ENCODE measurements at regions not wholly inside any gene's neighbourhood (a gene's known extent, or its start where the extent isn't known, plus 50 kb on each side); places are given as distances from the start of the nearest gene placed in this dataset.

DNA sequence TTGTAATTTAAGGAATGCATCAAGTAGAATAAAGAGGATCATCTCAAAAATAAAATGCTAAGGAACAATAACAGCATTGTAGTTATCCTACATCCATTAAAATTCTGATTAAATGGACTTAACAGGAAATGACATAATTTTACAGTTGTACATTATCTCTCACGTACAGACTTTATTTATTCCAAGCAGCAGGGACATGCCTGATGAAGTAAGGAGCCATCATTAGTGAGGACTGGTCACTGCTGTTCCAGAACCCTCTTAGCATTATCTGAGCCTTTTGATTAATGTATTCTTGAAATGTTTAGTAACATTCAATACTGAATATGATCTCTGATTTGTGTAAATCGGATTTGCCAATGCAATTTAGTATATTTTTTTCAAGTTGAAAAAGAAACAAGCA lies 516.1 kb downstream of the DACH1 start:
- TF ChIP-seq, protein P1, sequence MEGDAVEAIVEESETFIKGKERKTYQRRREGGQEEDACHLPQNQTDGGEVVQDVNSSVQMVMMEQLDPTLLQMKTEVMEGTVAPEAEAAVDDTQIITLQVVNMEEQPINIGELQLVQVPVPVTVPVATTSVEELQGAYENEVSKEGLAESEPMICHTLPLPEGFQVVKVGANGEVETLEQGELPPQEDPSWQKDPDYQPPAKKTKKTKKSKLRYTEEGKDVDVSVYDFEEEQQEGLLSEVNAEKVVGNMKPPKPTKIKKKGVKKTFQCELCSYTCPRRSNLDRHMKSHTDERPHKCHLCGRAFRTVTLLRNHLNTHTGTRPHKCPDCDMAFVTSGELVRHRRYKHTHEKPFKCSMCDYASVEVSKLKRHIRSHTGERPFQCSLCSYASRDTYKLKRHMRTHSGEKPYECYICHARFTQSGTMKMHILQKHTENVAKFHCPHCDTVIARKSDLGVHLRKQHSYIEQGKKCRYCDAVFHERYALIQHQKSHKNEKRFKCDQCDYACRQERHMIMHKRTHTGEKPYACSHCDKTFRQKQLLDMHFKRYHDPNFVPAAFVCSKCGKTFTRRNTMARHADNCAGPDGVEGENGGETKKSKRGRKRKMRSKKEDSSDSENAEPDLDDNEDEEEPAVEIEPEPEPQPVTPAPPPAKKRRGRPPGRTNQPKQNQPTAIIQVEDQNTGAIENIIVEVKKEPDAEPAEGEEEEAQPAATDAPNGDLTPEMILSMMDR (IDR thresholded peaks at IDR 0.05; ENCODE audit: extremely low read depth in 1 of 2, insufficient read depth in 1 of 2, low read depth in 1 of 2, low read length in 2 of 2), result no peak
- TF ChIP-seq EZH2 (IDR thresholded peaks at IDR 0.05; ENCODE audit: borderline replicate concordance, low read depth, low read length, severe bottlenecking) (no peak), POLR2A (IDR thresholded peaks at IDR 0.05; ENCODE audit: low read depth, low read length) (no peak), POLR2AphosphoS5 (IDR thresholded peaks at IDR 0.05; ENCODE audit: insufficient read depth, low read depth, low read length) (no peak), GATA2 (IDR thresholded peaks at IDR 0.05; ENCODE audit: insufficient read depth, insufficient read length, low read depth, low read length) (no peak)
- TF ChIP-seq, protein P2, sequence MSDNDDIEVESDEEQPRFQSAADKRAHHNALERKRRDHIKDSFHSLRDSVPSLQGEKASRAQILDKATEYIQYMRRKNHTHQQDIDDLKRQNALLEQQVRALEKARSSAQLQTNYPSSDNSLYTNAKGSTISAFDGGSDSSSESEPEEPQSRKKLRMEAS (IDR thresholded peaks at IDR 0.05; ENCODE audit: insufficient read depth, insufficient read length), result no peak
